SH-SY5Y (cell line): ENCODE measurements at regions not wholly inside any gene's neighbourhood (a gene's known extent, or its start where the extent isn't known, plus 50 kb on each side); places are given as distances from the start of the nearest gene placed in this dataset.

Experiments
- GATA2 ChIP-seq: IDR thresholded peaks from 2 replicates; pipeline ENCODE4 v1.6.1; 2011; ENCODE audit warnings: mild to moderate bottlenecking, low read depth, low read length
- GATA3 ChIP-seq: IDR thresholded peaks from 2 replicates; pipeline ENCODE4 v1.6.1; 2011; ENCODE audit warnings: low read depth, mild to moderate bottlenecking, low read length, moderate library complexity

- TF ChIP-seq GATA2 = no peak
- no peak for TF ChIP-seq GATA3
Measured at GRCh38 chr7:1344981-1345701, 112.5 kb downstream of the UNCX start.
